ENCODE measurements at regions not wholly inside any gene's neighbourhood (a gene's known extent, or its start where the extent isn't known, plus 50 kb on each side); places are given as distances from the start of the nearest gene placed in this dataset.

- H3K4me3 ChIP-seq (ENCODE audit: low read depth, low read length): no peak overlapping the region
- no peak overlapping the region for H3K27ac ChIP-seq
- H2AFZ ChIP-seq: no peak overlapping the region
- no peak for TF ChIP-seq CTCF (IDR thresholded peaks at IDR 0.05)
- no peaks in the 10 kb centered on the region for H3K9me3 ChIP-seq (ENCODE audit: control insufficient read depth, low read length)
- H3K36me3 ChIP-seq (ENCODE audit: control insufficient read depth, insufficient read depth, low read length): no peaks in the 10 kb centered on the region
- no peak overlapping the region for H3K9ac ChIP-seq
- no peaks in the 10 kb centered on the region for H3K4me1 ChIP-seq
- H3K79me2 ChIP-seq: no peaks in the 10 kb centered on the region
- no peaks in the 10 kb centered on the region for H3K27me3 ChIP-seq (ENCODE audit: control insufficient read depth, insufficient read depth, low read length)
- H3K4me2 ChIP-seq (ENCODE audit: low read length): no peak overlapping the region
Measured at GRCh38 chr1:65688848-65689247, 103.8 kb upstream of the PDE4B start.

- Histone ChIP-seq H3K4me2 (ENCODE audit: low read length) (no peak overlapping the region), H3K27ac (no peak overlapping the region), H3K27me3 (ENCODE audit: control insufficient read depth, insufficient read depth, low read length) (no peaks in the 10 kb centered on the region), H3K79me2 (no peaks in the 10 kb centered on the region), H3K9ac (no peak overlapping the region), H3K9me3 (ENCODE audit: control insufficient read depth, low read length) (no peaks in the 10 kb centered on the region), H2AFZ (no peak overlapping the region), H3K36me3 (ENCODE audit: control insufficient read depth, insufficient read depth, low read length) (no peaks in the 10 kb centered on the region), H3K4me1 (no peaks in the 10 kb centered on the region), H3K4me3 (ENCODE audit: low read depth, low read length) (no peak overlapping the region)
- TF ChIP-seq CTCF (IDR thresholded peaks at IDR 0.05): no peak
Measured at GRCh38 chr1:65691152-65691900, 101.4 kb upstream of the PDE4B start.

GRCh38 chr1:65691972-65692371 lies 100.7 kb upstream of the PDE4B start:
- Histone ChIP-seq H3K9me3 (ENCODE audit: control insufficient read depth, low read length) (no peaks in the 10 kb centered on the region), H3K4me2 (ENCODE audit: low read length) (no peak overlapping the region), H3K27me3 (ENCODE audit: control insufficient read depth, insufficient read depth, low read length) (no peaks in the 10 kb centered on the region), H3K36me3 (ENCODE audit: control insufficient read depth, insufficient read depth, low read length) (no peaks in the 10 kb centered on the region), H3K9ac (no peak overlapping the region), H3K4me1 (no peaks in the 10 kb centered on the region), H2AFZ (no peak overlapping the region), H3K4me3 (ENCODE audit: low read depth, low read length) (no peak overlapping the region), H3K27ac (no peak overlapping the region), H3K79me2 (no peaks in the 10 kb centered on the region)
- no peak for TF ChIP-seq CTCF (IDR thresholded peaks at IDR 0.05)

GRCh38 chr1:65694126-65694525 lies 98.6 kb upstream of the PDE4B start:
- Histone ChIP-seq H3K4me3 (ENCODE audit: low read depth, low read length) (no peak overlapping the region), H3K27ac (no peak overlapping the region), H3K9ac (no peak overlapping the region), H3K79me2 (no peaks in the 10 kb centered on the region), H3K4me1 (no peaks in the 10 kb centered on the region), H2AFZ (no peak overlapping the region), H3K4me2 (ENCODE audit: low read length) (no peak overlapping the region), H3K9me3 (ENCODE audit: control insufficient read depth, low read length) (no peaks in the 10 kb centered on the region), H3K27me3 (ENCODE audit: control insufficient read depth, insufficient read depth, low read length) (no peaks in the 10 kb centered on the region), H3K36me3 (ENCODE audit: control insufficient read depth, insufficient read depth, low read length) (no peaks in the 10 kb centered on the region)
- no peak for TF ChIP-seq CTCF (IDR thresholded peaks at IDR 0.05)

GRCh38 chr1:65694933-65695332 lies 97.8 kb upstream of the PDE4B start:
- H3K4me3 ChIP-seq (ENCODE audit: low read depth, low read length): no peak overlapping the region
- no peak overlapping the region for H2AFZ ChIP-seq
- H3K27me3 ChIP-seq (ENCODE audit: control insufficient read depth, insufficient read depth, low read length): no peaks in the 10 kb centered on the region

More at GRCh38 chr1:65694933-65695332, 97.8 kb upstream of the PDE4B start:
- no peak for TF ChIP-seq CTCF (IDR thresholded peaks at IDR 0.05)
- H3K4me2 ChIP-seq (ENCODE audit: low read length): no peak overlapping the region
- no peaks in the 10 kb centered on the region for H3K79me2 ChIP-seq
- H3K36me3 ChIP-seq (ENCODE audit: control insufficient read depth, insufficient read depth, low read length): no peaks in the 10 kb centered on the region
- no peak overlapping the region for H3K9ac ChIP-seq
- H3K4me1 ChIP-seq: no peaks in the 10 kb centered on the region
- no peaks in the 10 kb centered on the region for H3K9me3 ChIP-seq (ENCODE audit: control insufficient read depth, low read length)
- H3K27ac ChIP-seq: no peak overlapping the region

Data from parathyroid adenoma (tissue), 2 donors.